ENCODE measurements at regions not wholly inside any gene's neighbourhood (a gene's known extent, or its start where the extent isn't known, plus 50 kb on each side); places are given as distances from the start of the nearest gene placed in this dataset.
"Not testable (repeated sequence)": the region's sequence is repeated elsewhere in the genome, so short reads cannot be mapped to it uniquely, and the experiment has no call there.

GRCh38 chr1:55767171-55767570 is 552.0 kb upstream of the USP24 start:
- in situ Hi-C loops (cut with HindIII; ENCODE audit: low sequenced_read_pairs) = no loop called here

- in situ Hi-C loops (cut with HindIII; ENCODE audit: low sequenced_read_pairs) = not testable (repeated sequence)
Observed at GRCh38 chr1:55765505-55765904, 550.3 kb upstream of the USP24 start.

- in situ Hi-C loops (cut with HindIII; ENCODE audit: low sequenced_read_pairs) = loop anchor here (5.0 kb wide), 1 partner anchor 49 kb away; no protein-coding TSS in a partner anchor
Observed at GRCh38 chr1:55751776-55752175, 536.6 kb upstream of the USP24 start.

- in situ Hi-C loops (cut with HindIII; ENCODE audit: low sequenced_read_pairs) = loop anchor here (5.0 kb wide), 1 partner anchor 48 kb away; no protein-coding TSS in a partner anchor
Observed at GRCh38 chr1:55750628-55750995, 535.4 kb upstream of the USP24 start.

- in situ Hi-C loops (cut with HindIII; ENCODE audit: low sequenced_read_pairs) = loop anchor here (5.0 kb wide), 1 partner anchor 48 kb away; no protein-coding TSS in a partner anchor
Observed at GRCh38 chr1:55749975-55750627, 534.9 kb upstream of the USP24 start.

- in situ Hi-C loops (cut with HindIII; ENCODE audit: low sequenced_read_pairs) = no loop called here
Observed at GRCh38 chr1:55747408-55747841, 532.3 kb upstream of the USP24 start.

GRCh38 chr1:55746710-55747109 is 531.5 kb upstream of the USP24 start:
- in situ Hi-C loops (cut with HindIII; ENCODE audit: low sequenced_read_pairs) = no loop called here

GRCh38 chr1:55741516-55741915 is 526.4 kb upstream of the USP24 start:
- in situ Hi-C loops (cut with HindIII; ENCODE audit: low sequenced_read_pairs) = no loop called here

- in situ Hi-C loops (cut with HindIII; ENCODE audit: low sequenced_read_pairs) = no loop called here
Observed at GRCh38 chr1:55735106-55735505, 519.9 kb upstream of the USP24 start.

GRCh38 chr1:55726994-55727393 is 511.8 kb upstream of the USP24 start:
- in situ Hi-C loops (cut with HindIII; ENCODE audit: low sequenced_read_pairs) = no loop called here

- in situ Hi-C loops (cut with HindIII; ENCODE audit: low sequenced_read_pairs) = no loop called here
Observed at GRCh38 chr1:55725378-55725777, 510.2 kb upstream of the USP24 start.

- in situ Hi-C loops (cut with HindIII; ENCODE audit: low sequenced_read_pairs) = no loop called here
Observed at GRCh38 chr1:55724551-55725325, 509.6 kb upstream of the USP24 start.

GRCh38 chr1:55723001-55723400 is 507.8 kb upstream of the USP24 start:
- in situ Hi-C loops (cut with HindIII; ENCODE audit: low sequenced_read_pairs) = no loop called here

- in situ Hi-C loops (cut with HindIII; ENCODE audit: low sequenced_read_pairs) = no loop called here
Observed at GRCh38 chr1:55720261-55720660, 505.1 kb upstream of the USP24 start.

GRCh38 chr1:55718758-55719671 is 503.9 kb upstream of the USP24 start:
- in situ Hi-C loops (cut with HindIII; ENCODE audit: low sequenced_read_pairs) = no loop called here

- in situ Hi-C loops (cut with HindIII; ENCODE audit: low sequenced_read_pairs) = no loop called here
Observed at GRCh38 chr1:55717111-55717510, 501.9 kb upstream of the USP24 start.

GRCh38 chr1:55716610-55717009 is 501.4 kb upstream of the USP24 start:
- in situ Hi-C loops (cut with HindIII; ENCODE audit: low sequenced_read_pairs) = no loop called here

GRCh38 chr1:55716151-55716550 is 501.0 kb upstream of the USP24 start:
- in situ Hi-C loops (cut with HindIII; ENCODE audit: low sequenced_read_pairs) = no loop called here

- in situ Hi-C loops (cut with HindIII; ENCODE audit: low sequenced_read_pairs) = no loop called here
Observed at GRCh38 chr1:55714230-55714629, 499.1 kb upstream of the USP24 start.

GRCh38 chr1:55713516-55713915 is 498.4 kb upstream of the USP24 start:
- in situ Hi-C loops (cut with HindIII; ENCODE audit: low sequenced_read_pairs) = no loop called here

GRCh38 chr1:55712148-55712547 is 497.0 kb upstream of the USP24 start:
- in situ Hi-C loops (cut with HindIII; ENCODE audit: low sequenced_read_pairs) = no loop called here

Measured in endothelial cell of hepatic sinusoid (primary cell).